ENCODE measurements at regions not wholly inside any gene's neighbourhood (a gene's known extent, or its start where the extent isn't known, plus 50 kb on each side); places are given as distances from the start of the nearest gene placed in this dataset.

DNA sequence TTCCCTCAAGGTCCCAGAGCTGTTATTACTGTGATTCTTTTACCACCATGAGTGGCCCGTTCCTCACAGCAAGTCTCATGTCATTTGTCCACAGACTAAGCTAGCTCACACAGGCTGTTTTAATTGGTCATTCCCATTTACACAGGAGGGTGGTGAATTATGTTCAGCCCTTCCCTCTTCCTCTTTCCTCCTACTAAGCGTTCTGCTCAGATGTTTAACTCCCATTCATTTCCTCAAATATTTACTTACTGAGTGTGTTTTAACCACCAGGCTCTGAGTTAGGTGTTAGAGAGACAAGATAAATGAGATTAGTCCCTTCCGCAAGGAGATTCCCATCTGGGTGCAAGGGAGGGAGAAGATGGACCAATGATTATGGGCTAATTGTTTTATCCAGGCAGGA lies 403.6 kb upstream of the ACVR2A start:
- no peaks in the 10 kb centered on the region for H3K27me3 ChIP-seq
- TF ChIP-seq, protein P1, sequence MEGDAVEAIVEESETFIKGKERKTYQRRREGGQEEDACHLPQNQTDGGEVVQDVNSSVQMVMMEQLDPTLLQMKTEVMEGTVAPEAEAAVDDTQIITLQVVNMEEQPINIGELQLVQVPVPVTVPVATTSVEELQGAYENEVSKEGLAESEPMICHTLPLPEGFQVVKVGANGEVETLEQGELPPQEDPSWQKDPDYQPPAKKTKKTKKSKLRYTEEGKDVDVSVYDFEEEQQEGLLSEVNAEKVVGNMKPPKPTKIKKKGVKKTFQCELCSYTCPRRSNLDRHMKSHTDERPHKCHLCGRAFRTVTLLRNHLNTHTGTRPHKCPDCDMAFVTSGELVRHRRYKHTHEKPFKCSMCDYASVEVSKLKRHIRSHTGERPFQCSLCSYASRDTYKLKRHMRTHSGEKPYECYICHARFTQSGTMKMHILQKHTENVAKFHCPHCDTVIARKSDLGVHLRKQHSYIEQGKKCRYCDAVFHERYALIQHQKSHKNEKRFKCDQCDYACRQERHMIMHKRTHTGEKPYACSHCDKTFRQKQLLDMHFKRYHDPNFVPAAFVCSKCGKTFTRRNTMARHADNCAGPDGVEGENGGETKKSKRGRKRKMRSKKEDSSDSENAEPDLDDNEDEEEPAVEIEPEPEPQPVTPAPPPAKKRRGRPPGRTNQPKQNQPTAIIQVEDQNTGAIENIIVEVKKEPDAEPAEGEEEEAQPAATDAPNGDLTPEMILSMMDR (IDR thresholded peaks at IDR 0.05) = no peak
- TF ChIP-seq POLR2A (IDR thresholded peaks at IDR 0.05) (no peak), EP300 (IDR thresholded peaks at IDR 0.05) (no peak)
- intact Hi-C loops (cut with DNase I) = no loop called here

DNA sequence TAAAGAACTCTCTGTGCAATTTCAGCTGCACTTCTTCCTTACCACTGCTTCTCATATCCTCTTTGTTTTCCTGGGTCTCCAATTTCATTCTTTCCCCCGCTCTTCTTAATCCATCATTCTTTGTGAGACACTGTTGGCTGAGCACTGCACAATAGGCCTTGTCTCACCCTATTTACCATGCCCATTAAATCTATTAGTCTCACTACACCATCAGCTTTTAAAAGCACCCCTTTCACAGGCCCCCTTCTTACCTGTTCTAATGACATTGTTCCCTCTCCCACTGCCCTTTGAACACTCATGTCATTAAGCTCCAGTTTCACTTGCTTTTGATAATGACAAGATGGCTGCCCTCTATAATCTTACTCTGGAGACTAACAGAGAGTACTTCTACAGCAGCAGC lies 404.1 kb upstream of the ACVR2A start:
- no peak overlapping the region for H3K4me3 ChIP-seq
- H3K4me1 ChIP-seq (ENCODE audit: insufficient read depth) = no peaks in the 10 kb centered on the region
- no peak for DNase-seq
- TF ChIP-seq POLR2A (IDR thresholded peaks at IDR 0.05) = no peak
- TF ChIP-seq, protein P1 (IDR thresholded peaks at IDR 0.05) = no peak
- no peak for TF ChIP-seq EP300 (IDR thresholded peaks at IDR 0.05)
- H3K9me3 ChIP-seq = no peaks in the 10 kb centered on the region
- H3K27ac ChIP-seq = no peak overlapping the region
- H3K36me3 ChIP-seq = no peaks in the 10 kb centered on the region
- intact Hi-C loops (cut with DNase I) = no loop called here
- H3K27me3 ChIP-seq = no peaks in the 10 kb centered on the region
- WGBS, 3 donors = 96 to 97% (median 96%) methylated on average over 1 of the region's 1 CpG

More for the DNA sequence above, 403.6 kb upstream of the ACVR2A start:
- no peak overlapping the region for H3K4me3 ChIP-seq
- H3K9me3 ChIP-seq = no peaks in the 10 kb centered on the region
- no peak for DNase-seq
- H3K36me3 ChIP-seq = no peaks in the 10 kb centered on the region
- no peak overlapping the region for H3K27ac ChIP-seq
- WGBS, 3 donors = 85 to 94% (median 90%) methylated on average over 3 of the region's 3 CpGs
- no peaks in the 10 kb centered on the region for H3K4me1 ChIP-seq (ENCODE audit: insufficient read depth)

DNA sequence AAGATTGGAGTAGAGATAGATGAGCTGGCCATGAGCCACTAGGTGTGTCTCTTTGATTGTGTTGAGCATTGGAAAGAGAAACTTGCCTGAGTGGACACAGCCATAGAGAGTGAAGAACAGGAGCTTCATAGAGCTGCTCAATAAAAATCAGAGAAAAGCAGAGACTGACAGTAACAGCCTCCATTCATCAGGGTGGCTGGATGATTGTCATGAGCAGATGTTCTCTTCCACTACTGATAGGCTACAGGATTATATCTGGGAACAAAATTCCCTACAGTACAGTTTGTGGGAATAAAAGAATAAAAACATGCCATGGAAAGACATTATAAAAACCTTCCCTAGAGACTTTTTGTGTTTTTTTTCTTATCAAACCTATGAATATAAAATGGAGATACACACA lies 404.8 kb upstream of the ACVR2A start:
- H3K4me3 ChIP-seq = no peak overlapping the region
- no peaks in the 10 kb centered on the region for H3K9me3 ChIP-seq
- intact Hi-C loops (cut with DNase I) = no loop called here
- TF ChIP-seq, protein P1 (IDR thresholded peaks at IDR 0.05) = no peak
- no peak for TF ChIP-seq EP300 (IDR thresholded peaks at IDR 0.05)
- TF ChIP-seq POLR2A (IDR thresholded peaks at IDR 0.05) = no peak
- no peak for DNase-seq
- no peaks in the 10 kb centered on the region for H3K4me1 ChIP-seq (ENCODE audit: insufficient read depth)
- H3K27me3 ChIP-seq = no peaks in the 10 kb centered on the region
- H3K36me3 ChIP-seq = no peaks in the 10 kb centered on the region
- H3K27ac ChIP-seq = no peak overlapping the region

DNA sequence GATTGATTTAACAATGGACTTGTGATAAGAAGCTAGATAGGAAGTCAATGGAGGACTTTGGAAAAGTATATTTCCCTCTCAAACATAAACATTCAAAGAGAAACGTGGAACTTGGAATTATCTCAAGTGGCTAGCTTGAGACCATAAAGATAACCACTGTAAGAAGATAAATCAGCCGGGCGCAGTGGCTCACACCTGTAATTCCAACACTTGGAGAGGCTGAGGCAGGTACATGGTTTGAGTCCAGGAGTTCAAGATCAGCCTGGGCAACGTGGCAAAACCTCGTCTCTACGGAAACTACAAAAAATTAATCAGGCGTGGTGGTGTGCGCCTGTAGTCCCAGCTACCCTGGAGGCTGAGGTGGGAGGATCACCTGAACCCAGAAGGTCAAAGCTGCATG lies 405.9 kb upstream of the ACVR2A start:
- intact Hi-C loops (cut with DNase I) = no loop called here
- Histone ChIP-seq H3K9me3 (no peaks in the 10 kb centered on the region), H3K4me3 (no peak overlapping the region), H3K36me3 (no peaks in the 10 kb centered on the region), H3K27me3 (no peaks in the 10 kb centered on the region), H3K4me1 (ENCODE audit: insufficient read depth) (no peaks in the 10 kb centered on the region), H3K27ac (no peak overlapping the region)
- TF ChIP-seq, protein P1 (IDR thresholded peaks at IDR 0.05) = no peak
- TF ChIP-seq POLR2A (IDR thresholded peaks at IDR 0.05) = no peak
- DNase-seq = no peak
- WGBS, 3 donors = 85 to 93% (median 89%) methylated on average over 8 of the region's 8 CpGs

DNA sequence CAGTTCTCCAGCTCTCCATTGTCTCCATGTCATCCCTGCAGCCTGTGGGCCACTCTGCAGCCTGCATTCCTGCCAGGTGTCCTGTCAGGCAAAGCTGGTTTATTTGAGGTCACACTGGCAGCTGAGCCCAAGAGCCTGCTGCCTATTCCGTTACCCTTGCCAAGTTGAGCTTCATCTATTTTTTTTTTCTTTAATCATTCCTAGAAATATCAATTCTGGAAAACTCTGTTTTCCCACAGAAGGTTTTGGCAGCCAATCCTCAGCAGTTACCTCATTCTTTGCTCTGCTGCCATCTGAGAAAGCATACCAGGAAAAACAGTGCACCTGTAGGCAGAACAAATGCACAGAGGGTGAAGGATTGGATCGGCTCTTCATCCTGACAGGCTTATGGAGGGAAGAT lies 411.0 kb upstream of the ACVR2A start:
- 57 to 69% (median 65%) methylated on average over 2 of the region's 2 CpGs for WGBS, 3 donors
- no peak overlapping the region for H3K27ac ChIP-seq
- no peak overlapping the region for H3K4me3 ChIP-seq
- no peaks in the 10 kb centered on the region for H3K9me3 ChIP-seq
- TF ChIP-seq POLR2A (IDR thresholded peaks at IDR 0.05) (no peak), EP300 (IDR thresholded peaks at IDR 0.05) (no peak)
- TF ChIP-seq, protein P1 (IDR thresholded peaks at IDR 0.05) = no peak
- intact Hi-C loops (cut with DNase I) = loop anchor here in 1 of 4 donors (2.0 kb wide), 1 partner anchor 21 kb away; no protein-coding TSS in a partner anchor
- H3K36me3 ChIP-seq = no peaks in the 10 kb centered on the region
- H3K27me3 ChIP-seq = no peaks in the 10 kb centered on the region
- DNase-seq = no peak
- no peaks in the 10 kb centered on the region for H3K4me1 ChIP-seq (ENCODE audit: insufficient read depth)
